Ectodermal cell (in vitro differentiated cells): ENCODE measurements at regions not wholly inside any gene's neighbourhood (a gene's known extent, or its start where the extent isn't known, plus 50 kb on each side); places are given as distances from the start of the nearest gene placed in this dataset.

Source experiments
- H3K27ac ChIP-seq: 2 replicates; pipeline ENCODE4 v1.7.0; 2013; ENCODE audit warnings: mild to moderate bottlenecking, low read depth, low read length; ENCODE audit not compliant: insufficient read depth, poor library complexity, severe bottlenecking
- H3K27me3 ChIP-seq: 2 replicates; pipeline ENCODE4 v1.7.0; 2013; ENCODE audit warnings: mild to moderate bottlenecking, low read length; ENCODE audit not compliant: insufficient read depth, control insufficient read depth, poor library complexity, severe bottlenecking
- H3K36me3 ChIP-seq: one replicate; pipeline ENCODE4 v1.7.0; 2013; ENCODE audit warnings: low read length; ENCODE audit not compliant: control insufficient read depth, insufficient read depth
- H3K4me1 ChIP-seq: one replicate; pipeline ENCODE4 v1.7.0; 2013; ENCODE audit warnings: low read length; ENCODE audit not compliant: control insufficient read depth, insufficient read depth
- H3K4me3 ChIP-seq: 2 replicates; pipeline ENCODE4 v1.7.0; 2013; ENCODE audit warnings: low read depth, low read length, control low read depth; ENCODE audit not compliant: insufficient read depth
- H3K9me3 ChIP-seq: 2 replicates; pipeline ENCODE4 v1.7.0; 2013; ENCODE audit warnings: mild to moderate bottlenecking, low read length, moderate library complexity; ENCODE audit not compliant: control insufficient read depth
- WGBS, 2 experiments: methylation state at CpG; one replicate each; pipeline ENCODE4 v1.1.7; 2013; ENCODE audit warnings: missing lambda C conversion rate in 2 of 2; 5-methylcytosine and 5-hydroxymethylcytosine counted together

DNA sequence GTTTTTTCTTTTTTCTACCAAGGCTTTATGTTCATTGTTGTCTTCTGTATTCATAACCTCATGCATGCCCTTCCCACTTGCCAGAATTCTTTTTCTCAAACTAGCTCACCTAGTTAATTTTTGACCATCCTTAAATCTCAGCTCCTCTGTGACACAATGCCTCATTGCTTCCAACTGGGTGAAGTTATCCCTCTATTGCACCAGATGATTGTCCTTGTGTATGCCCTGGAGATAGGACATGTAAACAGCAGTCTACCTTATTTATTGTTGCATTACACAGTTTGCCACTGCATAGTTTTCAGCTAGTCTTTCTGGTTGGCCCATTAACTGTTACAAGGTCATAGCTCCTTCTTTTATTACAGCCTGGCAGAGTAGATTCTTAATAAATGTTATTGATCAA lies 763.1 kb upstream of the COBL start:
- Histone ChIP-seq H3K27me3 (no peaks in the 10 kb centered on the region), H3K4me1 (peaks cover under 1% of the 10 kb centered on the region), H3K36me3 (no peaks in the 10 kb centered on the region), H3K27ac (no peak overlapping the region), H3K9me3 (no peaks in the 10 kb centered on the region), H3K4me3 (no peak overlapping the region)

DNA sequence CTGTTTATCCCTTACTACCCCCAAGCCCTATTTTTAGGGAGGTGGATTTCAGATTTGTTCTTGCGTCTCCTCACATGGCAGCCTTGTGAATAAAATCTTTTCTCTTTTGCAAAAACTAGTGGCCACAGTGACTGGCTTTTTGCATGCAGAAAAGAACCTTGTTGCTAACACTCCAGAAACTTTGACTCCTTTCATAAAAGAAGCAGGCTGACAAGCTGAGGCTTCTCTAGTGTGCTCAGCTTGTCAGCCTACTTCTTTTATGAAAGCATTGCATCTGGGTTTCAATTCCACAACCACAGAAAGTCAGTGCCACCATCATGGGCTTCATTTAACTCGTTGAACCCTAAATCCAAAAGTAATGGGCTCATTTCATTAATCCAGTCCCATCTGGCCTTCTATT lies 761.0 kb upstream of the COBL start:
- Histone ChIP-seq H3K27me3 (no peaks in the 10 kb centered on the region), H3K4me3 (no peak overlapping the region), H3K4me1 (peaks cover 10% of the 10 kb centered on the region), H3K27ac (no peak overlapping the region), H3K9me3 (no peaks in the 10 kb centered on the region), H3K36me3 (no peaks in the 10 kb centered on the region)
- 91 to 100% methylated on average over 2 of the region's 2 CpGs for WGBS, 2 experiments

DNA sequence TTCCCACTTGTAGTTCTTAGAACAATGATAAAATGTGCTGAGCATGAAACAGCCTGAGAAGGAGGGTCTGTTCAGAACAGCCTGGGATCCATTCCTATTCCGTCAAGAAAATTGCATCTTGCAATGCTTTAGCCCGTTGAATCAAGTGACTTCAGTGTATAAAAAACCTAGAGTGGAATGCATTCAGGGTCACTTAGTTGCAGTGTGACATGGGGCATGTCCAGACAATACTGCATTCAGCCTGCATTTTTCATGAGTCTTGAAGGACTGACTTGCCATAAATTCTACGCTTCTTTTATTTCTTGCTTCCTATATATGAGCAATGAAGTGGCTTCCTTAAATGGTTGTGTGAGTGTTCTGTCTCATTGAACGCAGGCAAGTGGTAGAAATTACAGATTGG lies 758.3 kb upstream of the COBL start:
- 93 to 97% methylated on average over 3 to 4 of the region's 4 CpGs for WGBS, 2 experiments
- Histone ChIP-seq H3K27me3 (no peaks in the 10 kb centered on the region), H3K4me3 (no peak overlapping the region), H3K36me3 (no peaks in the 10 kb centered on the region), H3K27ac (no peak overlapping the region), H3K9me3 (no peaks in the 10 kb centered on the region), H3K4me1 (peaks cover 10% of the 10 kb centered on the region)

DNA sequence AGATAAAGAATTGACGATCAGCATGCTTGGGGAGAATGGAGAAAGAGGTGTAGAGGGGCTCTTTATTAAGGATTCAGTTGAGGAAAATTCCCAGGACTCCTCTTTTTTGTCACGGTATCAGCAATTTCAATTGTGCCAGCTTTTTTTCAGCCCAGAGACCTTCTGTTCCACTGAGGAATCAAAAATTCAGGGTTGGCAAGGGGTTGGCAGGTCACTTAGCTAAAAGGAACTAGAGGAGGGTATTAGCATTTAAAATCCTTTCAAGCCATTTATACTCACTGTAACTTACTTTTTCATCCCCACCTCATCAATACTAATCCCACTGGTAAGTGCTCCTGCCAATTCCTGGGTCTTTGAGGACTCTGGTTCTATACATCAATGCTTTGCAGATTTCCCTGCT lies 757.5 kb upstream of the COBL start:
- Histone ChIP-seq H3K36me3 (no peaks in the 10 kb centered on the region), H3K9me3 (no peaks in the 10 kb centered on the region), H3K4me1 (peaks cover 10% of the 10 kb centered on the region), H3K4me3 (no peak overlapping the region), H3K27ac (no peak overlapping the region), H3K27me3 (no peaks in the 10 kb centered on the region)
- WGBS, 2 experiments = 88 to 93% methylated on average over 2 of the region's 2 CpGs

DNA sequence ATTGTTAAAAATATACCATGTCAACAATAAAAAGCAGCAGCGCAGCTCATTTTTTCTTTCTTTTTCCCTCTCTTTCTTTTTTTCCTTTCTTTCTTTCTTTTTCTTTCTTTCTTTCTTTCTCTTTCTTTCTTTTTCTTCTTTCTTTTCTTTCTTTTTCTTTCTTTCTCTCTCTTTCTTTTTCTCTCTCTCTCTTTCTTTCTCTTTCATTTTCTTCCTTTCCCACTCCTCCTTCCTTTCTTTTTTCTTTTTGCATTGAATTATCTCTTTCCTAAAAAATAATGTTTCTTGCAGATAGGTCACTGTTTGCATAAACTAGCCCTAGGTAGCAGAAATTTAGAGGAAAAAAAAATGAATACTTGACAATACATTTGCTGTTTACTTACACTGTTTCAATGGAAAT lies 755.1 kb upstream of the COBL start:
- Histone ChIP-seq H3K4me1 (peaks cover 10% of the 10 kb centered on the region), H3K27ac (no peak overlapping the region), H3K36me3 (no peaks in the 10 kb centered on the region), H3K27me3 (no peaks in the 10 kb centered on the region), H3K9me3 (no peaks in the 10 kb centered on the region), H3K4me3 (no peak overlapping the region)
- WGBS, 2 experiments = 0% methylated on average over 1 of the region's 1 CpG

DNA sequence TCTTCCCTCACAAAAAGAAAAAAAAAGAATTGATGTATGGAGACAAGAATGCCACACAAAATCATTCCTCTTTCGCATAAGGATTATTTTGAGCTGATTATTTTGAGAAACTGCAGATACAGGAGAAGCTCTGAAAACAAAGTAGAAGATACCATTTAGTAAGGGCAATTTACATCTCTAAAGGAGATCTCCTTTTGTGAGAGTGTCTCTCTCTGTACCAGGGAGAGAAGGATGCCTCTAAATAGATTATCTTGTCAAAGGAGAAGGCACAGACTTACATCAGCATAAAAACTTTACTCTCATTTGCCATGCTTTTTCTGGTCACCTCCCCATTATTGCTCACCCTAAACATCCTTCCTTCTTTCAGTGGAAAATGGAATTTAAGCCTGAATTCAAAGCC lies 747.9 kb upstream of the COBL start:
- Histone ChIP-seq H3K27me3 (no peaks in the 10 kb centered on the region), H3K4me1 (peaks cover 11% of the 10 kb centered on the region), H3K9me3 (no peaks in the 10 kb centered on the region), H3K4me3 (no peak overlapping the region), H3K27ac (no peak overlapping the region), H3K36me3 (no peaks in the 10 kb centered on the region)
- WGBS, 2 experiments = 64% methylated on average over 1 of the region's 1 CpG; no CpG with 5 or more reads in 1 of the 2 experiments

DNA sequence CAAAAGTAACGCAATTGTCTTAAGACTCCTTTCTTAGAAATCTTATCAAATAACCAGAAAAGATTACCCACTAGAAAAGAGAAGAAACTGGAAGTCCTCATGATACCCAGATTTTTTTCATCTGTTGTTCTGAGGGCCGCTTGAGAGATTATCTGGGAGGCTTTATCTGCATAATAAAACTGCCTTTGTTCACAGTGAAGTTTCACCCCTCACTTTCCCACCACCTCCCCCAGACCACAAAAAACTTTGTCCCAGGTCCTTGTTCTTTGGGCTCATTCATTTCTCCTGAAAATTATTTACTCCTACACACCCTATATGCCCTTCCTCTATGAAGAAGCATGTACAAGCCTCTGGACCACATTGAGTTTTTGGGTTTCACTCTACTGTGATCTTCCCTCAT lies 745.1 kb upstream of the COBL start:
- Histone ChIP-seq H3K4me1 (peaks cover 11% of the 10 kb centered on the region), H3K27ac (peak overlapping the region; percentile 67), H3K27me3 (no peaks in the 10 kb centered on the region), H3K9me3 (no peaks in the 10 kb centered on the region), H3K4me3 (no peak overlapping the region), H3K36me3 (no peaks in the 10 kb centered on the region)
- 30 to 52% methylated on average over 2 of the region's 2 CpGs for WGBS, 2 experiments

DNA sequence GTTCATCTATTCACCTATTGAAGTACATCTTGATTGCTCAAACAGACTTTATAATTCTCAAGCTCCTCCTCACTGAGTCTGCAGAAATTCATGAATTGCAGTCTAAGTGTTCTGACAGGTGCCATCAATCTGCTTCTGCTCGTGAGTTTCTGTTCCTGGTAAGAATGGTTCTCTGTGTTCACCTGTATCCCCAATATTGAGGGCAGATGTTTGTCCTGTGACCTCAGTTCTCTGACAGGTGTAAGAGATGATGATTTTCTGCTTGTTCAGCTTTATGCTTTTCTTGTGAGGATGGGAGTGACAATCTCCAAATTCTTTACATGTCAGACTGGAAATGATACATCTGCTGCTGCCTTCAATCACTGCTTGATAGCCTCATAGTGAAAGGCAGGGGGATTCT lies 736.9 kb upstream of the COBL start:
- H3K27me3 ChIP-seq = no peaks in the 10 kb centered on the region
- H3K4me3 ChIP-seq = no peak overlapping the region
- no peaks in the 10 kb centered on the region for H3K9me3 ChIP-seq
- H3K36me3 ChIP-seq = no peaks in the 10 kb centered on the region
- 0 to 5% methylated on average over 1 of the region's 1 CpG for WGBS, 2 experiments
- no peaks in the 10 kb centered on the region for H3K4me1 ChIP-seq
- no peak overlapping the region for H3K27ac ChIP-seq

DNA sequence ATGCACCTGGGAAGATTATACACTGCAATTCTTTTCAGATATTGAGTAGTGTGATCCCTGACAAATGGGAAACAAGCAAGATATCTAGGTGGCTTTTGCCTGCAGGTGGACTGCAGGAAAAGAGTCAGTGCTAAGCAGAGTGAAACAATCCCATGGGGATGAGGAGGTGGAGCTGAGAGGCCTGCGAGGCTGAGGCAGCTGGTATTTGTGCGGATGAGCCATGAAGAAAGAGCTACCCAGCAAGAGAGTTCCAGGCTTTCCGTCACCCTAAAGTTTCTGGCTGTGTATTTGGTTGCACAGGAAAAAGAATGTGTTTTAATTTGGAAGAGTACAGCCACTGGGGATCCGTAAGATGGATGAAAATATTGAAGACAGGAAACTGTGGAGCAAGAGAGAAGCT lies 714.1 kb upstream of the COBL start:
- H3K27ac ChIP-seq = no peak overlapping the region
- H3K27me3 ChIP-seq = no peaks in the 10 kb centered on the region
- no peaks in the 10 kb centered on the region for H3K9me3 ChIP-seq
- no peaks in the 10 kb centered on the region for H3K36me3 ChIP-seq
- peaks cover 8% of the 10 kb centered on the region for H3K4me1 ChIP-seq
- no peak overlapping the region for H3K4me3 ChIP-seq
- WGBS, 2 experiments = 53 to 56% methylated on average over 4 of the region's 4 CpGs

DNA sequence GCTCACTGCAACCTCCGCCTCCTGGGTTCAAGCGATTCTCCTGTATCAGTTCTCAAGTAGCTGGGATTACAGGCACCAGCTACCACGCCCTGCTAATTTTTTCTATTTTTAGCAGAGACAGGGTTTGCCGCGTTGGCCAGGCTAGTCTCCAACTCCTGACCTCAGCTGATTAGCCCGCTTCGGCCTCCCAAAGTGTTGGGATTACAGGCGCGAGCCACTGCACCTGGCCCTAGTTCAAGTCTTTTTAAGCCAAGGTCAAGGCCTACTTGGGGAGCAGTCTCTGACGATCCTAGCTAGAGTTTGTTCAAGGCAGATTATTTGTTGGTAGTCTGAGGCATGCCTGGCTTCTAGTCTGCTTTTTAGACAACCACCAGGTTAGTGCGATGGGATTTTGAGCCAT lies 709.5 kb upstream of the COBL start:
- H3K27ac ChIP-seq = no peak overlapping the region
- peaks cover 7% of the 10 kb centered on the region for H3K4me1 ChIP-seq
- H3K27me3 ChIP-seq = no peaks in the 10 kb centered on the region
- 85 to 87% methylated on average over 11 of the region's 11 CpGs for WGBS, 2 experiments
- H3K4me3 ChIP-seq = no peak overlapping the region
- no peaks in the 10 kb centered on the region for H3K9me3 ChIP-seq
- H3K36me3 ChIP-seq = no peaks in the 10 kb centered on the region

DNA sequence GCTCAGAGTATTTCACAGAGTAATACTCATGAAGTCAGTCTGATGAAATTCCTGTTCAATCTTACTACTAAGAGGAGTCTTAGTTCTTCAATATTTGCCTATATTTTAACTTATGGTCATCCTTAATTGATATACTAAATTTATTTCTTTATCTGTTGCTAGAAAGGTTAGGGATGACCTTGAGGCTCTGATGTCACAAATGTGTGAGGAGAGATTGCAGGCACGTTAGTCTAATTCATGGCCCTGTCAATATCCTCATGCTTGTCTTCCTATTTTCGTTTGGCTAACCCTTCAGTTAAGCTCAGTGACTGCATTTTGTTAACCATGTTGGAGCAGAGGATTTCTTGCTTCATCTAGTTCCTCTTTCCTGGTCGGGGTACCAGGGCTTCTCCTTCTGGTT lies 704.7 kb upstream of the COBL start:
- Histone ChIP-seq H3K4me3 (no peak overlapping the region), H3K27ac (no peak overlapping the region), H3K9me3 (no peaks in the 10 kb centered on the region), H3K36me3 (no peaks in the 10 kb centered on the region), H3K4me1 (peaks cover 5% of the 10 kb centered on the region), H3K27me3 (no peaks in the 10 kb centered on the region)
- 90 to 91% methylated on average over 3 of the region's 3 CpGs for WGBS, 2 experiments
